Activated T-cell treated with anti-CD3 and anti-CD28 coated beads, Interleukin-2, amount 50 U/mL, for 4 hours (primary cell): ENCODE measurements at regions not wholly inside any gene's neighbourhood (a gene's known extent, or its start where the extent isn't known, plus 50 kb on each side); places are given as distances from the start of the nearest gene placed in this dataset.

Source experiments
- ATAC-seq, 2 donors: fragments of 200-7000 bp; cut with Tn5 transposase; one replicate each; pipeline ENCODE4 v1.10.0; 2021
- DNase-seq: peaks from one replicate; pipeline ENCODE4 v3.0.0-alpha.2; 2020
- H3K27me3 Mint-ChIP-seq: one replicate; pipeline ENCODE4 v1.8.0; 2021; ENCODE audit warnings: low read depth, mixed read lengths
- H3K36me3 Mint-ChIP-seq: one replicate; pipeline ENCODE4 v1.8.0; 2022; ENCODE audit warnings: mixed read lengths; ENCODE audit not compliant: insufficient read depth
- H3K4me1 Mint-ChIP-seq: one replicate; pipeline ENCODE4 v1.8.0; 2021; ENCODE audit warnings: low read depth, mixed read lengths
- H3K4me3 Mint-ChIP-seq: one replicate; pipeline ENCODE4 v1.8.0; 2021; ENCODE audit warnings: mild to moderate bottlenecking, moderate library complexity, mixed read lengths
- H3K9me3 Mint-ChIP-seq: one replicate; pipeline ENCODE4 v1.8.0; 2021; ENCODE audit warnings: mixed read lengths

GRCh38 chr13:64223016-64223415, 2807.4 kb upstream of the PCDH20 start:
- H3K36me3 Mint-ChIP-seq = no peaks in the 10 kb centered on the region
- H3K27me3 Mint-ChIP-seq = no peaks in the 10 kb centered on the region
- no peaks in the 10 kb centered on the region for H3K4me1 Mint-ChIP-seq

GRCh38 chr13:64206430-64207225, 2791.0 kb upstream of the PCDH20 start:
- Mint-ChIP-seq H3K9me3 (peaks cover 14% of the 10 kb centered on the region), H3K36me3 (no peaks in the 10 kb centered on the region), H3K4me3 (no peak overlapping the region), H3K27me3 (no peaks in the 10 kb centered on the region), H3K4me1 (no peaks in the 10 kb centered on the region)
- DNase-seq (no peak), ATAC-seq (no peak)

More at GRCh38 chr13:64223016-64223415, 2807.4 kb upstream of the PCDH20 start:
- Mint-ChIP-seq H3K4me3 (no peak overlapping the region), H3K9me3 (peaks cover 9% of the 10 kb centered on the region)
- DNase-seq (no peak), ATAC-seq (no peak)

- Mint-ChIP-seq H3K9me3 (peaks cover 4% of the 10 kb centered on the region), H3K27me3 (no peaks in the 10 kb centered on the region), H3K36me3 (no peaks in the 10 kb centered on the region), H3K4me1 (no peaks in the 10 kb centered on the region), H3K4me3 (no peak overlapping the region)
- ATAC-seq = no peak
- DNase-seq = no peak
These were observed 2786.9 kb upstream of the PCDH20 start for GRCh38 chr13:64202517-64202916.

- Mint-ChIP-seq H3K4me3 (no peak overlapping the region), H3K4me1 (no peaks in the 10 kb centered on the region), H3K36me3 (no peaks in the 10 kb centered on the region), H3K9me3 (no peaks in the 10 kb centered on the region), H3K27me3 (no peaks in the 10 kb centered on the region)
- ATAC-seq (no peak), DNase-seq (no peak)
These were observed 2781.6 kb upstream of the PCDH20 start for GRCh38 chr13:64197232-64197631.

- Mint-ChIP-seq H3K27me3 (no peaks in the 10 kb centered on the region), H3K4me1 (no peaks in the 10 kb centered on the region), H3K36me3 (no peaks in the 10 kb centered on the region), H3K9me3 (peaks cover 22% of the 10 kb centered on the region), H3K4me3 (no peak overlapping the region)
- ATAC-seq (no peak), DNase-seq (no peak)
These were observed 2771.0 kb upstream of the PCDH20 start for GRCh38 chr13:64186503-64187250.

GRCh38 chr13:64186071-64186470, 2770.4 kb upstream of the PCDH20 start:
- Mint-ChIP-seq H3K4me3 (no peak overlapping the region), H3K4me1 (no peaks in the 10 kb centered on the region), H3K36me3 (no peaks in the 10 kb centered on the region), H3K9me3 (peaks cover 22% of the 10 kb centered on the region), H3K27me3 (no peaks in the 10 kb centered on the region)
- no peak for DNase-seq
- ATAC-seq = no peak

- Mint-ChIP-seq H3K4me1 (no peaks in the 10 kb centered on the region), H3K4me3 (no peak overlapping the region), H3K9me3 (peaks cover 25% of the 10 kb centered on the region), H3K27me3 (no peaks in the 10 kb centered on the region), H3K36me3 (no peaks in the 10 kb centered on the region)
- DNase-seq (no peak), ATAC-seq (no peak)
These were observed 2765.1 kb upstream of the PCDH20 start for GRCh38 chr13:64180756-64181155.

- ATAC-seq = no peak
- Mint-ChIP-seq H3K4me1 (no peaks in the 10 kb centered on the region), H3K36me3 (no peaks in the 10 kb centered on the region), H3K27me3 (no peaks in the 10 kb centered on the region), H3K9me3 (peaks cover 5% of the 10 kb centered on the region), H3K4me3 (no peak overlapping the region)
- DNase-seq = no peak
These were observed 2750.2 kb upstream of the PCDH20 start for GRCh38 chr13:64165826-64166225.

- Mint-ChIP-seq H3K27me3 (no peaks in the 10 kb centered on the region), H3K36me3 (no peaks in the 10 kb centered on the region), H3K4me1 (no peaks in the 10 kb centered on the region), H3K9me3 (peaks cover 10% of the 10 kb centered on the region), H3K4me3 (no peak overlapping the region)
- DNase-seq = no peak
- ATAC-seq = no peak
These were observed 2748.8 kb upstream of the PCDH20 start for GRCh38 chr13:64164435-64164834.

GRCh38 chr13:64160479-64160878, 2744.8 kb upstream of the PCDH20 start:
- H3K4me1 Mint-ChIP-seq = no peaks in the 10 kb centered on the region
- no peak for DNase-seq
- no peaks in the 10 kb centered on the region for H3K36me3 Mint-ChIP-seq
- no peak for ATAC-seq
- no peak overlapping the region for H3K4me3 Mint-ChIP-seq
- no peaks in the 10 kb centered on the region for H3K27me3 Mint-ChIP-seq
- peaks cover 9% of the 10 kb centered on the region for H3K9me3 Mint-ChIP-seq

- no peak overlapping the region for H3K4me3 Mint-ChIP-seq
- no peaks in the 10 kb centered on the region for H3K36me3 Mint-ChIP-seq
- H3K9me3 Mint-ChIP-seq = peaks cover 12% of the 10 kb centered on the region
- no peak for DNase-seq
- no peak for ATAC-seq
- no peaks in the 10 kb centered on the region for H3K4me1 Mint-ChIP-seq
- no peaks in the 10 kb centered on the region for H3K27me3 Mint-ChIP-seq
These were observed 2743.3 kb upstream of the PCDH20 start for GRCh38 chr13:64158908-64159307.

GRCh38 chr13:64154514-64154913, 2738.9 kb upstream of the PCDH20 start:
- H3K4me1 Mint-ChIP-seq = no peaks in the 10 kb centered on the region
- DNase-seq = no peak
- no peaks in the 10 kb centered on the region for H3K27me3 Mint-ChIP-seq
- peaks cover 17% of the 10 kb centered on the region for H3K9me3 Mint-ChIP-seq
- H3K36me3 Mint-ChIP-seq = no peaks in the 10 kb centered on the region
- ATAC-seq = no peak
- H3K4me3 Mint-ChIP-seq = no peak overlapping the region

- DNase-seq (no peak), ATAC-seq (no peak)
- Mint-ChIP-seq H3K36me3 (no peaks in the 10 kb centered on the region), H3K4me1 (no peaks in the 10 kb centered on the region), H3K9me3 (peaks cover 16% of the 10 kb centered on the region), H3K27me3 (no peaks in the 10 kb centered on the region), H3K4me3 (no peak overlapping the region)
These were observed 2715.0 kb upstream of the PCDH20 start for GRCh38 chr13:64130600-64130999.

- Mint-ChIP-seq H3K36me3 (no peaks in the 10 kb centered on the region), H3K4me1 (no peaks in the 10 kb centered on the region), H3K27me3 (no peaks in the 10 kb centered on the region), H3K9me3 (peaks cover 16% of the 10 kb centered on the region), H3K4me3 (no peak overlapping the region)
- ATAC-seq (no peak), DNase-seq (no peak)
These were observed 2714.5 kb upstream of the PCDH20 start for GRCh38 chr13:64130171-64130570.

- Mint-ChIP-seq H3K4me3 (no peak overlapping the region), H3K9me3 (peaks cover 3% of the 10 kb centered on the region), H3K27me3 (no peaks in the 10 kb centered on the region), H3K4me1 (no peaks in the 10 kb centered on the region), H3K36me3 (no peaks in the 10 kb centered on the region)
- DNase-seq = no peak
- no peak for ATAC-seq
These were observed 2712.2 kb upstream of the PCDH20 start for GRCh38 chr13:64127856-64128255.
